OCI-LY3 (cell line): ENCODE measurements at regions not wholly inside any gene's neighbourhood (a gene's known extent, or its start where the extent isn't known, plus 50 kb on each side); places are given as distances from the start of the nearest gene placed in this dataset.

ENCODE experiments used
- H2AFZ ChIP-seq: fragments of 200-600, 300-600 bp; shearing (Covaris generic); 2 replicates; pipeline ENCODE4 v1.6.0; 2014; ENCODE audit warnings: antibody characterized with exemption, low read depth, low read length
- H3K27ac ChIP-seq: fragments of 200-600, 300-600 bp; sonication (generic); 2 replicates; pipeline ENCODE4 v1.5.1; 2014; ENCODE audit warnings: mild to moderate bottlenecking, low read length, moderate library complexity, mixed read lengths
- H3K27me3 ChIP-seq: fragments of 200-600, 300-600 bp; sonication (generic); 2 replicates; pipeline ENCODE4 v1.6.1; 2014; ENCODE audit warnings: low read depth, low read length, mixed read lengths
- H3K36me3 ChIP-seq: fragments of 200-600, 300-600 bp; sonication (generic); replicated peaks from 2 replicates; pipeline ENCODE3; 2014; ENCODE audit warnings: low read depth, low read length, mixed read lengths
- H3K4me1 ChIP-seq: fragments of 300-600, 200-600 bp; sonication (generic); 2 replicates; pipeline ENCODE4 v1.6.1; 2014; ENCODE audit warnings: low read length, mixed read lengths
- H3K4me2 ChIP-seq: fragments of 200-600, 300-600 bp; sonication (generic); 2 replicates; pipeline ENCODE4 v1.6.1; 2014; ENCODE audit warnings: low read length, mixed read lengths
- H3K4me3 ChIP-seq: fragments of 300-600, 200-600 bp; sonication (generic); 2 replicates; pipeline ENCODE4 v1.5.1; 2014; ENCODE audit warnings: antibody characterized with exemption, mild to moderate bottlenecking, low read length, moderate library complexity
- H3K79me2 ChIP-seq: fragments of 300-600, 200-600 bp; shearing (Covaris generic); 2 replicates; pipeline ENCODE4 v1.6.1; 2014; ENCODE audit warnings: mild to moderate bottlenecking, low read length, mixed read lengths
- H3K9ac ChIP-seq: fragments of 300-600, 200-600 bp; shearing (Covaris generic); 2 replicates; pipeline ENCODE4 v1.6.0; 2014; ENCODE audit warnings: mild to moderate bottlenecking, low read length, moderate library complexity
- H3K9me3 ChIP-seq: fragments of 200-600, 300-600 bp; shearing (Covaris generic); 2 replicates; pipeline ENCODE4 v1.6.1; 2014; ENCODE audit warnings: low read length, mixed read lengths; ENCODE audit not compliant: insufficient read depth
- H4K20me1 ChIP-seq: fragments of 200-600, 300-600 bp; sonication (generic); 2 replicates; pipeline ENCODE4 v1.6.1; 2016; ENCODE audit warnings: low read length, mixed read lengths; ENCODE audit not compliant: insufficient read depth
- CTCF ChIP-seq: fragments of 200-600, 300-600 bp; sonication (generic); IDR thresholded peaks from 2 replicates; pipeline ENCODE4 v1.5.1; 2014; ENCODE audit warnings: antibody characterized with exemption, low read length, low read depth
- EZH2phosphoT487 ChIP-seq: fragments of 200-600 bp; shearing (Covaris generic); IDR thresholded peaks from 2 replicates; pipeline ENCODE4 v1.6.1; 2018; ENCODE audit warnings: antibody characterized with exemption, mixed run types, low read depth

- H3K27ac ChIP-seq, result no peak overlapping the region
- H2AFZ ChIP-seq, result no peak overlapping the region
Observed at GRCh38 chr6:86558318-86558717, 379.0 kb upstream of the HTR1E start.

GRCh38 chr6:86537292-86537861 is 400.0 kb upstream of the HTR1E start:
- H3K9me3 ChIP-seq, result no peaks in the 10 kb centered on the region
- H2AFZ ChIP-seq, result no peak overlapping the region
- no peaks in the 10 kb centered on the region for H3K36me3 ChIP-seq
- H3K79me2 ChIP-seq, result no peaks in the 10 kb centered on the region
- H3K9ac ChIP-seq, result no peak overlapping the region
- H4K20me1 ChIP-seq, result no peaks in the 10 kb centered on the region
- no peak overlapping the region for H3K4me3 ChIP-seq
- no peak overlapping the region for H3K27ac ChIP-seq
- TF ChIP-seq CTCF (no peak), EZH2phosphoT487 (no peak)
- no peaks in the 10 kb centered on the region for H3K27me3 ChIP-seq
- no peaks in the 10 kb centered on the region for H3K4me1 ChIP-seq
- H3K4me2 ChIP-seq, result no peak overlapping the region

More at GRCh38 chr6:86558318-86558717, 379.0 kb upstream of the HTR1E start:
- no peaks in the 10 kb centered on the region for H3K36me3 ChIP-seq
- no peak overlapping the region for H3K9ac ChIP-seq
- no peaks in the 10 kb centered on the region for H3K27me3 ChIP-seq
- no peak overlapping the region for H3K4me3 ChIP-seq
- no peaks in the 10 kb centered on the region for H3K4me1 ChIP-seq
- H3K4me2 ChIP-seq, result no peak overlapping the region
- no peaks in the 10 kb centered on the region for H3K9me3 ChIP-seq
- TF ChIP-seq CTCF, result no peak
- no peak for TF ChIP-seq EZH2phosphoT487
- no peaks in the 10 kb centered on the region for H3K79me2 ChIP-seq
- H4K20me1 ChIP-seq, result no peaks in the 10 kb centered on the region

- H3K4me1 ChIP-seq, result no peaks in the 10 kb centered on the region
- H3K9me3 ChIP-seq, result no peaks in the 10 kb centered on the region
- no peak overlapping the region for H3K27ac ChIP-seq
Observed at GRCh38 chr6:86536121-86536520, 401.2 kb upstream of the HTR1E start.

GRCh38 chr6:86535100-86535499 is 402.2 kb upstream of the HTR1E start:
- H3K27me3 ChIP-seq, result no peaks in the 10 kb centered on the region
- no peaks in the 10 kb centered on the region for H3K36me3 ChIP-seq
- no peak overlapping the region for H3K4me3 ChIP-seq
- no peak overlapping the region for H3K9ac ChIP-seq
- H2AFZ ChIP-seq, result no peak overlapping the region
- no peaks in the 10 kb centered on the region for H3K79me2 ChIP-seq
- H3K4me2 ChIP-seq, result no peak overlapping the region
- H4K20me1 ChIP-seq, result no peaks in the 10 kb centered on the region
- no peak overlapping the region for H3K27ac ChIP-seq
- TF ChIP-seq CTCF (no peak), EZH2phosphoT487 (no peak)
- H3K4me1 ChIP-seq, result no peaks in the 10 kb centered on the region
- no peaks in the 10 kb centered on the region for H3K9me3 ChIP-seq

More at GRCh38 chr6:86536121-86536520, 401.2 kb upstream of the HTR1E start:
- no peak for TF ChIP-seq EZH2phosphoT487
- TF ChIP-seq CTCF, result no peak
- Histone ChIP-seq H3K9ac (no peak overlapping the region), H3K27me3 (no peaks in the 10 kb centered on the region), H3K4me2 (no peak overlapping the region), H4K20me1 (no peaks in the 10 kb centered on the region), H3K4me3 (no peak overlapping the region), H2AFZ (no peak overlapping the region), H3K79me2 (no peaks in the 10 kb centered on the region), H3K36me3 (no peaks in the 10 kb centered on the region)
